HEK293 (cell line): ENCODE measurements at regions not wholly inside any gene's neighbourhood (a gene's known extent, or its start where the extent isn't known, plus 50 kb on each side); places are given as distances from the start of the nearest gene placed in this dataset.

ENCODE experiments used
- CTCF ChIA-PET: fragments of 350-600 bp; formaldehyde crosslinking; extraction: SDS; loops from one replicate; lab custom pipeline; 2021; ENCODE audit warnings: antibody characterized with exemption; lab: Yijun Ruan, JAX
- POLR2A ChIA-PET: fragments of 300-600 bp; formaldehyde crosslinking; extraction: SDS; loops from one replicate; lab custom pipeline; 2020; ENCODE audit warnings: antibody characterized with exemption, inconsistent platforms; lab: Yijun Ruan, JAX
- H3K27ac ChIP-seq: fragments of 200-500 bp; sonication (Bioruptor generic); 2 replicates; pipeline ENCODE4 v1.5.1; 2014; ENCODE audit warnings: low read depth, low read length, control low read depth, inconsistent platforms; ENCODE audit errors: extremely low read depth
- H3K36me3 ChIP-seq, 2 experiments: fragments of 200-500 bp in 1 of 2; sonication (Bioruptor generic) in 1 of 2; 1 replicate in 1 of 2; 2 replicates in 1 of 2; pipeline ENCODE4 v1.5.1; 2014 to 2017; ENCODE audit warnings: inconsistent platforms in 2 of 2, low read length in 2 of 2; ENCODE audit not compliant: control insufficient read depth in 2 of 2, insufficient read depth in 1 of 2
- H3K4me1 ChIP-seq: fragments of 200-500 bp; sonication (Bioruptor generic); 2 replicates; pipeline ENCODE4 v1.5.1; 2014; ENCODE audit warnings: mild to moderate bottlenecking, low read length, inconsistent platforms; ENCODE audit not compliant: control insufficient read depth, insufficient read depth
- H3K4me3 ChIP-seq: 2 replicates; pipeline ENCODE4 v1.5.1; 2011; ENCODE audit warnings: low read depth, mild to moderate bottlenecking, control low read depth, low read length, moderate library complexity
- H3K9me3 ChIP-seq: fragments of 200-500 bp; sonication (Bioruptor generic); 2 replicates; pipeline ENCODE4 v1.5.1; 2014; ENCODE audit warnings: low read depth, low read length, inconsistent platforms; ENCODE audit not compliant: control insufficient read depth, insufficient read depth
- KLF1 ChIP-seq: fragments of 450-650 bp; formaldehyde crosslinking; IDR thresholded peaks from 2 replicates; pipeline ENCODE4 v1.5.1; 2016; ENCODE audit warnings: missing biosample characterization, missing genetic modification characterization
- REPIN1 ChIP-seq: fragments of 450-650 bp; formaldehyde crosslinking; IDR thresholded peaks from 2 replicates; pipeline ENCODE4 v1.5.1; 2017; ENCODE audit warnings: missing biosample characterization, missing genetic modification characterization, low read depth
- ZBTB21 ChIP-seq: fragments of 450-650 bp; formaldehyde crosslinking; IDR thresholded peaks from 2 replicates; pipeline ENCODE4 v1.5.1; 2017; ENCODE audit warnings: missing biosample characterization, missing genetic modification characterization
- ZFP3 ChIP-seq: fragments of 450-650 bp; formaldehyde crosslinking; IDR thresholded peaks from 2 replicates; pipeline ENCODE4 v1.5.1; 2016; ENCODE audit warnings: low read depth, missing biosample characterization, missing genetic modification characterization
- ZNF121 ChIP-seq: fragments of 450-650 bp; formaldehyde crosslinking; IDR thresholded peaks from 2 replicates; pipeline ENCODE4 v1.5.1; 2016; ENCODE audit warnings: missing biosample characterization, missing genetic modification characterization
- ZNF16 ChIP-seq: fragments of 450-650 bp; formaldehyde crosslinking; IDR thresholded peaks from 2 replicates; pipeline ENCODE4 v1.5.1; 2016; ENCODE audit warnings: low read depth, missing biosample characterization, missing genetic modification characterization
- ZNF169 ChIP-seq: fragments of 450-650 bp; formaldehyde crosslinking; IDR thresholded peaks from 2 replicates; pipeline ENCODE4 v1.5.1; 2016; ENCODE audit warnings: missing biosample characterization, missing genetic modification characterization
- ZNF2 ChIP-seq: fragments of 450-650 bp; formaldehyde crosslinking; IDR thresholded peaks from 2 replicates; pipeline ENCODE4 v1.5.1; 2016; ENCODE audit warnings: missing biosample characterization, missing genetic modification characterization
- ZNF23 ChIP-seq: fragments of 450-650 bp; formaldehyde crosslinking; IDR thresholded peaks from 2 replicates; pipeline ENCODE4 v1.5.1; 2016; ENCODE audit warnings: missing biosample characterization, missing genetic modification characterization, borderline replicate concordance
- ZNF239 ChIP-seq: fragments of 450-650 bp; formaldehyde crosslinking; IDR thresholded peaks from 2 replicates; pipeline ENCODE4 v1.5.1; 2016; ENCODE audit warnings: missing biosample characterization, missing genetic modification characterization
- ZNF266 ChIP-seq: fragments of 450-650 bp; formaldehyde crosslinking; IDR thresholded peaks from 2 replicates; pipeline ENCODE4 v1.5.1; 2016; ENCODE audit warnings: missing biosample characterization, missing genetic modification characterization, low read depth
- ZNF311 ChIP-seq: fragments of 450-650 bp; formaldehyde crosslinking; IDR thresholded peaks from 2 replicates; pipeline ENCODE4 v1.5.1; 2017; ENCODE audit warnings: missing biosample characterization, missing genetic modification characterization, borderline replicate concordance
- ZNF391 ChIP-seq: fragments of 450-650 bp; formaldehyde crosslinking; IDR thresholded peaks from 2 replicates; pipeline ENCODE4 v1.5.1; 2016; ENCODE audit warnings: low read depth, missing biosample characterization, missing genetic modification characterization, borderline replicate concordance
- ZNF404 ChIP-seq: fragments of 450-650 bp; formaldehyde crosslinking; IDR thresholded peaks from 2 replicates; pipeline ENCODE4 v1.5.1; 2017; ENCODE audit warnings: missing biosample characterization, missing genetic modification characterization
- ZNF529 ChIP-seq: fragments of 450-650 bp; formaldehyde crosslinking; IDR thresholded peaks from 2 replicates; pipeline ENCODE4 v1.5.1; 2017; ENCODE audit warnings: missing genetic modification characterization, missing biosample characterization; ENCODE audit not compliant: insufficient replicate concordance
- ZNF560 ChIP-seq: fragments of 450-650 bp; formaldehyde crosslinking; IDR thresholded peaks from 2 replicates; pipeline ENCODE4 v1.5.1; 2017; ENCODE audit warnings: missing biosample characterization, missing genetic modification characterization, borderline replicate concordance
- ZNF677 ChIP-seq: fragments of 450-650 bp; IDR thresholded peaks from 2 replicates; pipeline ENCODE4 v1.5.0; 2018; ENCODE audit warnings: missing biosample characterization, mild to moderate bottlenecking, missing genetic modification characterization, moderate library complexity
- ZNF747 ChIP-seq: fragments of 450-650 bp; formaldehyde crosslinking; IDR thresholded peaks from 2 replicates; pipeline ENCODE4 v1.5.1; 2016; ENCODE audit warnings: missing biosample characterization, missing genetic modification characterization
- ZNF776 ChIP-seq: fragments of 450-650 bp; formaldehyde crosslinking; IDR thresholded peaks from 2 replicates; pipeline ENCODE4 v1.5.0; 2017; ENCODE audit warnings: missing biosample characterization, missing genetic modification characterization, borderline replicate concordance
- TF ChIP-seq, protein P1 (sequence below): fragments of 450-650 bp; formaldehyde crosslinking; IDR thresholded peaks from 2 replicates; pipeline ENCODE4 v1.5.1; 2016; ENCODE audit warnings: missing biosample characterization, missing genetic modification characterization
- TF ChIP-seq, protein P2 (sequence below): fragments of 450-650 bp; formaldehyde crosslinking; IDR thresholded peaks from 2 replicates; pipeline ENCODE4 v1.5.1; 2016; ENCODE audit warnings: missing biosample characterization, missing genetic modification characterization
- TF ChIP-seq, protein P3 (sequence below): fragments of 450-650 bp; formaldehyde crosslinking; IDR thresholded peaks from 2 replicates; pipeline ENCODE4 v1.5.1; 2016; ENCODE audit warnings: missing biosample characterization, missing genetic modification characterization
- TF ChIP-seq, protein P4 (sequence below): fragments of 450-650 bp; IDR thresholded peaks from 2 replicates; pipeline ENCODE4 v1.5.1; 2018; ENCODE audit warnings: missing biosample characterization, mild to moderate bottlenecking, missing genetic modification characterization
- TF ChIP-seq, protein P5 (sequence below): fragments of 450-650 bp; formaldehyde crosslinking; IDR thresholded peaks from 2 replicates; pipeline ENCODE4 v1.5.1; 2016; ENCODE audit warnings: missing biosample characterization, missing genetic modification characterization
- TF ChIP-seq, protein P6 (sequence below): fragments of 450-650 bp; formaldehyde crosslinking; IDR thresholded peaks from 2 replicates; pipeline ENCODE4 v1.5.1; 2016; ENCODE audit warnings: missing biosample characterization, missing genetic modification characterization
- TF ChIP-seq, protein P7 (sequence below): sonication (generic); formaldehyde crosslinking; IDR thresholded peaks from 2 replicates; pipeline ENCODE4 v1.8.1; 2022; ENCODE audit warnings: mild to moderate bottlenecking, moderate library complexity, missing genetic modification reagents

DNA sequence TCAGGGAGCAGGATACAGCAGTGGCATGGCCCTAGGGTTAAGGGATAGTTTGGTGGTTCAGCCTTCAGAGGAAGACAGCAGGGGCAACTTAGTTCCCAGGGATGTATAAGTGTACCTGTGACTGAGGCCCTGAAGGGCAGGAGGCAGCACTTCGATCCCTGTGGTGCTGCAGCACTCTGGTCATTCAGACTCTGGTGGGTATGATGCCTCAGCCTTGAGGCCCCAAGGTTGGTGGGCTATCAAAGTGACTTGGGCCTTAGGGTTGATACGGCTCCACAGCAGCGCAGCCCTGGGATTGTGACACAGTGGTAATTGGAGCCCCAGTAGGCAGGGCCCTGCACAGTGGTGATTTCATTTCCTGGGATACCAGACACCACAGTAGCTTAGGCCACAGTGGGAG, 1703.1 kb downstream of the PCDH7 start (continued):
- no peak for TF ChIP-seq ZNF121 (tag by site-specific recombination)
- TF ChIP-seq ZNF239 (tag by site-specific recombination) = no peak
- no peak for TF ChIP-seq ZNF266 (tag by site-specific recombination)

DNA sequence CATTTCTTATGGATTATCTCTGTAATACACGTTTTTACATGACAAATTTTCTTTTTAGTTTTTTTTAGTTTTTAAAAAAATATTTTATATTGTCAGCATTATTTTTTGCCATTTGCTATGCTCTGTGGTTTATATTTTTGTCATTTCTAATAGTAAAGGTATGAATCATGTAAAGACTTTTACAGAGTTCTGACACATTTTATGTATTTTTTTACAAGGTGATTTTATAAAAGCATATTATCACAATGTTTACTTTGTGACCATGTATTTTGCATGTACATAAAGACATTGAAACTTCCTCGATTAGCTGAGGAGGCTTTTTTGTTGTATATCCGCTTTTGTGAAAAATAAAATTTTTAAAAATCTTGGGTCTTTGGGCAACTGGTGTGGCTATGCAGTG, 1705.1 kb downstream of the PCDH7 start:
- Histone ChIP-seq H3K9me3 (no peaks in the 10 kb centered on the region), H3K4me3 (no peak overlapping the region), H3K4me1 (no peaks in the 10 kb centered on the region), H3K27ac (no peak overlapping the region), H3K36me3 (no peaks in the 10 kb centered on the region)
- ChIA-PET CTCF (interaction anchor here (0.6 kb wide), 1 partner anchor 30 kb away, joined by 3 read pairs; no protein-coding TSS in a partner anchor), POLR2A (no interaction called here)
- TF ChIP-seq ZNF23 (tag by site-specific recombination) (no peak), ZFP3 (no peak), ZNF677 (tag by site-specific recombination) (no peak), ZNF169 (tag by site-specific recombination) (no peak), ZNF311 (tag by site-specific recombination) (no peak), KLF1 (tag by site-specific recombination) (no peak), ZNF266 (tag by site-specific recombination) (no peak), ZNF776 (tag by site-specific recombination) (no peak), ZNF560 (tag by site-specific recombination) (no peak), ZNF16 (no peak), REPIN1 (tag by site-specific recombination) (no peak)
- TF ChIP-seq, protein P1, sequence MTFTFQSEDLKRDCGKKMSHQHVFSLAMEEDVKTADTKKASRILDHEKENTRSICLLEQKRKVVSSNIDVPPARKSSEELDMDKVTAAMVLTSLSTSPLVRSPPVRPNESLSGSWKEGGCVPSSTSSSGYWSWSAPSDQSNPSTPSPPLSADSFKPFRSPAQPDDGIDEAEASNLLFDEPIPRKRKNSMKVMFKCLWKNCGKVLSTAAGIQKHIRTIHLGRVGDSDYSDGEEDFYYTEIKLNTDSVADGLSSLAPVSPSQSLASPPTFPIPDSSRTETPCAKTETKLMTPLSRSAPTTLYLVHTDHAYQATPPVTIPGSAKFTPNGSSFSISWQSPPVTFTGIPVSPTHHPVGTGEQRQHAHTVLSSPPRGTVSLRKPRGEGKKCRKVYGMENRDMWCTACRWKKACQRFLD (tag by site-specific recombination) = no peak
- TF ChIP-seq, protein P2, sequence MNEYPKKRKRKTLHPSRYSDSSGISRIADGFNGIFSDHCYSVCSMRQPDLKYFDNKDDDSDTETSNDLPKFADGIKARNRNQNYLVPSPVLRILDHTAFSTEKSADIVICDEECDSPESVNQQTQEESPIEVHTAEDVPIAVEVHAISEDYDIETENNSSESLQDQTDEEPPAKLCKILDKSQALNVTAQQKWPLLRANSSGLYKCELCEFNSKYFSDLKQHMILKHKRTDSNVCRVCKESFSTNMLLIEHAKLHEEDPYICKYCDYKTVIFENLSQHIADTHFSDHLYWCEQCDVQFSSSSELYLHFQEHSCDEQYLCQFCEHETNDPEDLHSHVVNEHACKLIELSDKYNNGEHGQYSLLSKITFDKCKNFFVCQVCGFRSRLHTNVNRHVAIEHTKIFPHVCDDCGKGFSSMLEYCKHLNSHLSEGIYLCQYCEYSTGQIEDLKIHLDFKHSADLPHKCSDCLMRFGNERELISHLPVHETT (tag by site-specific recombination) = no peak
- TF ChIP-seq, protein P3, sequence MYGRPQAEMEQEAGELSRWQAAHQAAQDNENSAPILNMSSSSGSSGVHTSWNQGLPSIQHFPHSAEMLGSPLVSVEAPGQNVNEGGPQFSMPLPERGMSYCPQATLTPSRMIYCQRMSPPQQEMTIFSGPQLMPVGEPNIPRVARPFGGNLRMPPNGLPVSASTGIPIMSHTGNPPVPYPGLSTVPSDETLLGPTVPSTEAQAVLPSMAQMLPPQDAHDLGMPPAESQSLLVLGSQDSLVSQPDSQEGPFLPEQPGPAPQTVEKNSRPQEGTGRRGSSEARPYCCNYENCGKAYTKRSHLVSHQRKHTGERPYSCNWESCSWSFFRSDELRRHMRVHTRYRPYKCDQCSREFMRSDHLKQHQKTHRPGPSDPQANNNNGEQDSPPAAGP = no peak
- TF ChIP-seq, protein P4, sequence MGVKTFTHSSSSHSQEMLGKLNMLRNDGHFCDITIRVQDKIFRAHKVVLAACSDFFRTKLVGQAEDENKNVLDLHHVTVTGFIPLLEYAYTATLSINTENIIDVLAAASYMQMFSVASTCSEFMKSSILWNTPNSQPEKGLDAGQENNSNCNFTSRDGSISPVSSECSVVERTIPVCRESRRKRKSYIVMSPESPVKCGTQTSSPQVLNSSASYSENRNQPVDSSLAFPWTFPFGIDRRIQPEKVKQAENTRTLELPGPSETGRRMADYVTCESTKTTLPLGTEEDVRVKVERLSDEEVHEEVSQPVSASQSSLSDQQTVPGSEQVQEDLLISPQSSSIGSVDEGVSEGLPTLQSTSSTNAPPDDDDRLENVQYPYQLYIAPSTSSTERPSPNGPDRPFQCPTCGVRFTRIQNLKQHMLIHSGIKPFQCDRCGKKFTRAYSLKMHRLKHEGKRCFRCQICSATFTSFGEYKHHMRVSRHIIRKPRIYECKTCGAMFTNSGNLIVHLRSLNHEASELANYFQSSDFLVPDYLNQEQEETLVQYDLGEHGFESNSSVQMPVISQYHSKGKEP (tag by site-specific recombination) = no peak

DNA sequence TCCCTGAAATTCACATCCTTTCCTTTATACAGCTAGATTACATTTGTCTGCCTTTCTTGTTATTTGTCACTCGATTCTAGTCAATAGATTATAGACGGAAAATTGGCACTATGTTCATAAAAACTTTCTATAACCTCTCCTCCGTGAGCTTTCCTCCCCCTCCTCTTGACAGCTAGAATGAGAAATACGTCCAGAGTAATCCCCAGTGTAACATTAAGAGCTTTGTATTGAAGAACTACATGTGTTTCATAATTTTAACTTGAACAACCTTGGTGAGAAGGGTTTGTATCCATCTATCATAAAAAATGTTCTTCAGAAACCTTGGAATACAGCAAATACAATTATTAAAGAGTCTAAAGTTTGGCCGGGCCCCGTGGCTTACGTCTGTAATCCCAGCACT, 1707.4 kb downstream of the PCDH7 start:
- Histone ChIP-seq H3K27ac (no peak overlapping the region), H3K9me3 (no peaks in the 10 kb centered on the region), H3K4me1 (no peaks in the 10 kb centered on the region), H3K4me3 (no peak overlapping the region), H3K36me3 (no peaks in the 10 kb centered on the region)
- ChIA-PET CTCF (no interaction called here), POLR2A (no interaction called here)
- TF ChIP-seq, protein P5, sequence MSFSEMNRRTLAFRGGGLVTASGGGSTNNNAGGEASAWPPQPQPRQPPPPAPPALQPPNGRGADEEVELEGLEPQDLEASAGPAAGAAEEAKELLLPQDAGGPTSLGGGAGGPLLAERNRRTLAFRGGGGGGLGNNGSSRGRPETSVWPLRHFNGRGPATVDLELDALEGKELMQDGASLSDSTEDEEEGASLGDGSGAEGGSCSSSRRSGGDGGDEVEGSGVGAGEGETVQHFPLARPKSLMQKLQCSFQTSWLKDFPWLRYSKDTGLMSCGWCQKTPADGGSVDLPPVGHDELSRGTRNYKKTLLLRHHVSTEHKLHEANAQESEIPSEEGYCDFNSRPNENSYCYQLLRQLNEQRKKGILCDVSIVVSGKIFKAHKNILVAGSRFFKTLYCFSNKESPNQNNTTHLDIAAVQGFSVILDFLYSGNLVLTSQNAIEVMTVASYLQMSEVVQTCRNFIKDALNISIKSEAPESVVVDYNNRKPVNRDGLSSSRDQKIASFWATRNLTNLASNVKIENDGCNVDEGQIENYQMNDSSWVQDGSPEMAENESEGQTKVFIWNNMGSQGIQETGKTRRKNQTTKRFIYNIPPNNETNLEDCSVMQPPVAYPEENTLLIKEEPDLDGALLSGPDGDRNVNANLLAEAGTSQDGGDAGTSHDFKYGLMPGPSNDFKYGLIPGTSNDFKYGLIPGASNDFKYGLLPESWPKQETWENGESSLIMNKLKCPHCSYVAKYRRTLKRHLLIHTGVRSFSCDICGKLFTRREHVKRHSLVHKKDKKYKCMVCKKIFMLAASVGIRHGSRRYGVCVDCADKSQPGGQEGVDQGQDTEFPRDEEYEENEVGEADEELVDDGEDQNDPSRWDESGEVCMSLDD = no peak
- TF ChIP-seq ZNF529 = no peak
- no peak for TF ChIP-seq ZNF404 (tag by site-specific recombination)
- no peak for TF ChIP-seq ZBTB21 (tag by site-specific recombination)
- TF ChIP-seq, protein P6, sequence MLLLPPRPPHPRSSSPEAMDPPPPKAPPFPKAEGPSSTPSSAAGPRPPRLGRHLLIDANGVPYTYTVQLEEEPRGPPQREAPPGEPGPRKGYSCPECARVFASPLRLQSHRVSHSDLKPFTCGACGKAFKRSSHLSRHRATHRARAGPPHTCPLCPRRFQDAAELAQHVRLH (tag by site-specific recombination) = no peak
- TF ChIP-seq ZNF747 (tag by site-specific recombination) = no peak
- no peak for TF ChIP-seq ZNF2 (tag by site-specific recombination)
- no peak for TF ChIP-seq ZNF169 (tag by site-specific recombination)
- TF ChIP-seq ZNF391 (tag by site-specific recombination) = no peak
- TF ChIP-seq, protein P7, sequence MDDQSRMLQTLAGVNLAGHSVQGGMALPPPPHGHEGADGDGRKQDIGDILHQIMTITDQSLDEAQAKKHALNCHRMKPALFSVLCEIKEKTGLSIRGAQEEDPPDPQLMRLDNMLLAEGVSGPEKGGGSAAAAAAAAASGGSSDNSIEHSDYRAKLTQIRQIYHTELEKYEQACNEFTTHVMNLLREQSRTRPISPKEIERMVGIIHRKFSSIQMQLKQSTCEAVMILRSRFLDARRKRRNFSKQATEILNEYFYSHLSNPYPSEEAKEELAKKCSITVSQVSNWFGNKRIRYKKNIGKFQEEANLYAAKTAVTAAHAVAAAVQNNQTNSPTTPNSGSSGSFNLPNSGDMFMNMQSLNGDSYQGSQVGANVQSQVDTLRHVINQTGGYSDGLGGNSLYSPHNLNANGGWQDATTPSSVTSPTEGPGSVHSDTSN (CRISPR knock-in tag) = no peak
